Neutrophil (primary cell): ENCODE measurements at regions not wholly inside any gene's neighbourhood (a gene's known extent, or its start where the extent isn't known, plus 50 kb on each side); places are given as distances from the start of the nearest gene placed in this dataset.

ENCODE experiments used
- H3K27ac ChIP-seq: fragments of 200-600 bp; sonication (generic); 2 replicates; pipeline ENCODE4 v1.5.1; 2016; ENCODE audit warnings: mild to moderate bottlenecking, moderate library complexity
- H3K27me3 ChIP-seq: fragments of 200-600 bp; sonication (generic); 2 replicates; pipeline ENCODE4 v1.6.0; 2016; ENCODE audit warnings: mild to moderate bottlenecking
- H3K36me3 ChIP-seq: fragments of 200-600 bp; sonication (generic); 2 replicates; pipeline ENCODE4 v1.5.1; 2017
- H3K4me1 ChIP-seq, 2 experiments: fragments of 200-600 bp in 1 of 2; sonication (generic) in 1 of 2; 1 replicate in 1 of 2; 2 replicates in 1 of 2; pipeline versions ENCODE4 v1.5.1 to v1.6.1; 2013 to 2016; ENCODE audit warnings: low read depth in 1 of 2, low read length in 1 of 2, mild to moderate bottlenecking in 1 of 2, moderate library complexity in 1 of 2; ENCODE audit not compliant: control insufficient read depth in 1 of 2, insufficient read depth in 1 of 2
- H3K4me3 ChIP-seq, 2 experiments: fragments of 200-600 bp in 1 of 2; sonication (generic) in 1 of 2; 1 replicate in 1 of 2; 2 replicates in 1 of 2; pipeline ENCODE4 v1.5.1; 2013 to 2016; ENCODE audit warnings: low read depth in 1 of 2, low read length in 1 of 2, mild to moderate bottlenecking in 1 of 2, moderate library complexity in 1 of 2
- H3K9me3 ChIP-seq: fragments of 200-600 bp; sonication (generic); 2 replicates; pipeline ENCODE4 v1.5.1; 2016
- TF ChIP-seq, protein P1 (sequence below): fragments of 200-600 bp; sonication (generic); IDR thresholded peaks from 2 replicates; pipeline ENCODE4 v1.5.1; 2016; ENCODE audit warnings: antibody characterized with exemption

DNA sequence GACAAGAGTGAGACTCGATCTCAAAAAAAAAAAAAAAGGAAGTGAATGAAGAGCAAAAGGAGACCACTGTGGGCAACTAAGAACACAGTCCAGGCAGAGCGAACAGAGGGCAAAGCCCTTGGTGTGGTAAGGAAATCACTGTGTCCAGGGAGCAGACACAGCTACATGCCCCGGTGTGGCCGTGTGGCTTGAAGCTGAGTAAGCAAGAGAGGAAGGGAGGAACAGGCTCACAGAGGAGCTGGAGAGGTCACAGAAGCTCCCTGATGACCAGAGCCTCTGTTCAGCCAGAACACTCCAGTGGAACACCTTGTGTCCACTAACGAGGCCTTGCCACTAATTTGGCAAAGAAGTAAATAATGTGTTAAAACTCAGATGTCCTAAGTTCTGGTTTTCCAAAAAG, 60.6 kb upstream of the GATA2 start:
- no peak overlapping the region for H3K27ac ChIP-seq
- H3K36me3 ChIP-seq, result no peaks in the 10 kb centered on the region
- TF ChIP-seq, protein P1, sequence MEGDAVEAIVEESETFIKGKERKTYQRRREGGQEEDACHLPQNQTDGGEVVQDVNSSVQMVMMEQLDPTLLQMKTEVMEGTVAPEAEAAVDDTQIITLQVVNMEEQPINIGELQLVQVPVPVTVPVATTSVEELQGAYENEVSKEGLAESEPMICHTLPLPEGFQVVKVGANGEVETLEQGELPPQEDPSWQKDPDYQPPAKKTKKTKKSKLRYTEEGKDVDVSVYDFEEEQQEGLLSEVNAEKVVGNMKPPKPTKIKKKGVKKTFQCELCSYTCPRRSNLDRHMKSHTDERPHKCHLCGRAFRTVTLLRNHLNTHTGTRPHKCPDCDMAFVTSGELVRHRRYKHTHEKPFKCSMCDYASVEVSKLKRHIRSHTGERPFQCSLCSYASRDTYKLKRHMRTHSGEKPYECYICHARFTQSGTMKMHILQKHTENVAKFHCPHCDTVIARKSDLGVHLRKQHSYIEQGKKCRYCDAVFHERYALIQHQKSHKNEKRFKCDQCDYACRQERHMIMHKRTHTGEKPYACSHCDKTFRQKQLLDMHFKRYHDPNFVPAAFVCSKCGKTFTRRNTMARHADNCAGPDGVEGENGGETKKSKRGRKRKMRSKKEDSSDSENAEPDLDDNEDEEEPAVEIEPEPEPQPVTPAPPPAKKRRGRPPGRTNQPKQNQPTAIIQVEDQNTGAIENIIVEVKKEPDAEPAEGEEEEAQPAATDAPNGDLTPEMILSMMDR, result no peak
- peaks cover 94% of the 10 kb centered on the region for H3K27me3 ChIP-seq
- no peaks in the 10 kb centered on the region for H3K9me3 ChIP-seq
- H3K4me1 ChIP-seq, result peaks cover 6 to 10% of the 10 kb centered on the region in 2 experiments
- no peak overlapping the region for H3K4me3 ChIP-seq

DNA sequence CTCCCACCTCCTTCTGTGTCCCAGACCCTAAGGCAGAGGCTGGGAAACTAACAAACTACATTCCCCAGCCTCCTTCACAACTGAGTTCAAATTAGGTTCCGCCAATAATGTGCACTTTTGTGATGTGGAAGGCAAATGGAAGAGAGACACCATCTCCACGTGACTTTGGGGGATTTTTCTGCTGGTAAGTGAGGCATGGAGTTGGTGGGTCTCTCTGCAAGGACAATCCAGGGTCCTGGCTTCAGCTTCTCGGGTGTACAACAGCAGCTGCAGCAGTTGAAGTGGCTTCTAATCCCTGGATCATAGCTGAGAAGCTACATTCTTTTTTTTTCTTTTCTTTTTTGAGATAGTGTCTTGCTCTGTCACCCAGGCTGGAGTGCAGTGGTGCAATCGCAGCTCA, 58.9 kb upstream of the GATA2 start:
- Histone ChIP-seq H3K4me1 (peaks cover 6 to 10% of the 10 kb centered on the region in 2 experiments), H3K36me3 (no peaks in the 10 kb centered on the region), H3K27ac (no peak overlapping the region), H3K9me3 (no peaks in the 10 kb centered on the region), H3K4me3 (no peak overlapping the region), H3K27me3 (peaks cover 80% of the 10 kb centered on the region)
- TF ChIP-seq, protein P1, result no peak

DNA sequence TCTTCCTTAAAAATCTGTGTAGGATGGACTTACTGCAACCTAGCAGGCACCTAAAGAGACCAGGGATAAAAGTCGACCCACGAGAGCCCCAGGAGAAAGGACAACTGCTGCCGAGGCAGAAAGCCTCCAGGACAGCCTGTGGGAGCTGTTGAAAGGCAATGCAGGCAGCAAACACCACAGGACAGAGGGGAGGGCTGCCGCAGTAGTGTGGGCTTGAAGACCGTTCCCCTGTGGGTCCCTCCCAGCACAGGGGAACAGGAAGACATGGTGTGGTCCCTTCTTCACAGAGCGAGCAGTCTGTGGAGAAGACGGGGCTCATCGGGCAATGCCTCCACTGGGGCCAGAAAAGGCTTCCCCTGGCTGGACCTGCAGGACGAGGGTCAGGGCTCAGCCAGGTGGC, 58.5 kb upstream of the GATA2 start:
- H3K4me1 ChIP-seq, result peaks cover 6 to 10% of the 10 kb centered on the region in 2 experiments
- H3K27me3 ChIP-seq, result peaks cover 76% of the 10 kb centered on the region
- no peak overlapping the region for H3K4me3 ChIP-seq
- TF ChIP-seq, protein P1, result no peak
- H3K27ac ChIP-seq, result no peak overlapping the region
- H3K36me3 ChIP-seq, result no peaks in the 10 kb centered on the region
- H3K9me3 ChIP-seq, result no peaks in the 10 kb centered on the region

GRCh38 chr3:128550471-128551126, 57.6 kb upstream of the GATA2 start:
- Histone ChIP-seq H3K4me3 (no peak overlapping the region), H3K4me1 (peaks cover 6 to 9% of the 10 kb centered on the region in 2 experiments), H3K36me3 (no peaks in the 10 kb centered on the region), H3K27me3 (peaks cover 68% of the 10 kb centered on the region), H3K27ac (no peak overlapping the region), H3K9me3 (no peaks in the 10 kb centered on the region)
- TF ChIP-seq, protein P1, result no peak

GRCh38 chr3:128550113-128550440, 57.1 kb upstream of the GATA2 start:
- Histone ChIP-seq H3K4me3 (no peak overlapping the region), H3K36me3 (no peaks in the 10 kb centered on the region), H3K4me1 (peaks cover under 1 to 4% of the 10 kb centered on the region in 2 experiments), H3K27me3 (peaks cover 62% of the 10 kb centered on the region), H3K9me3 (no peaks in the 10 kb centered on the region), H3K27ac (no peak overlapping the region)
- TF ChIP-seq, protein P1, result no peak
